ENCODE measurements at regions not wholly inside any gene's neighbourhood (a gene's known extent, or its start where the extent isn't known, plus 50 kb on each side); places are given as distances from the start of the nearest gene placed in this dataset.
"Not testable (repeated sequence)": the region's sequence is repeated elsewhere in the genome, so short reads cannot be mapped to it uniquely, and the experiment has no call there.

- no peak for DNase-seq (ENCODE audit: low read depth in 2 of 2)
These were observed 74.6 kb downstream of the TMEM121 start for GRCh38 chr14:105600939-105601359.

- DNase-seq (ENCODE audit: low read depth in 2 of 2) = no peak
These were observed 75.2 kb downstream of the TMEM121 start for GRCh38 chr14:105601360-105602242.

GRCh38 chr14:105602243-105602750 is 75.9 kb downstream of the TMEM121 start:
- no peak for DNase-seq (ENCODE audit: low read depth in 2 of 2)

GRCh38 chr14:105602799-105603793 is 76.7 kb downstream of the TMEM121 start:
- DNase-seq (ENCODE audit: low read depth in 2 of 2) = no peak

GRCh38 chr14:105604531-105605463 is 78.4 kb downstream of the TMEM121 start:
- not testable (repeated sequence) for DNase-seq (ENCODE audit: low read depth in 2 of 2)

- DNase-seq (ENCODE audit: low read depth in 2 of 2) = no peak
These were observed 79.3 kb downstream of the TMEM121 start for GRCh38 chr14:105605464-105606304.

- DNase-seq (ENCODE audit: low read depth in 2 of 2) = not testable (repeated sequence)
These were observed 80.1 kb downstream of the TMEM121 start for GRCh38 chr14:105606305-105606975.

- not testable (repeated sequence) for DNase-seq (ENCODE audit: low read depth in 2 of 2)
These were observed 80.6 kb downstream of the TMEM121 start for GRCh38 chr14:105607025-105607424.

GRCh38 chr14:105614987-105615386 is 88.6 kb downstream of the TMEM121 start:
- not testable (repeated sequence) for DNase-seq (ENCODE audit: low read depth in 2 of 2)

- not testable (repeated sequence) for DNase-seq (ENCODE audit: low read depth in 2 of 2)
These were observed 89.8 kb downstream of the TMEM121 start for GRCh38 chr14:105615986-105616801.

GRCh38 chr14:105616802-105617192 is 90.4 kb downstream of the TMEM121 start:
- no peak for DNase-seq (ENCODE audit: low read depth in 2 of 2)

- no peak for DNase-seq (ENCODE audit: low read depth in 2 of 2)
These were observed 90.9 kb downstream of the TMEM121 start for GRCh38 chr14:105617201-105617777.

GRCh38 chr14:105617805-105618204 is 91.4 kb downstream of the TMEM121 start:
- DNase-seq (ENCODE audit: low read depth in 2 of 2) = not testable (repeated sequence)

- DNase-seq (ENCODE audit: low read depth in 2 of 2) = not testable (repeated sequence)
These were observed 92.9 kb downstream of the TMEM121 start for GRCh38 chr14:105619324-105619723.

GRCh38 chr14:105620178-105620864 is 93.9 kb downstream of the TMEM121 start:
- not testable (repeated sequence) for DNase-seq (ENCODE audit: low read depth in 2 of 2)

- not testable (repeated sequence) for DNase-seq (ENCODE audit: low read depth in 2 of 2)
These were observed 94.6 kb downstream of the TMEM121 start for GRCh38 chr14:105620865-105621471.
